ENCODE measurements at regions not wholly inside any gene's neighbourhood (a gene's known extent, or its start where the extent isn't known, plus 50 kb on each side); places are given as distances from the start of the nearest gene placed in this dataset.

- DNase-seq (ENCODE audit: low spot score) (no peak), ATAC-seq (ENCODE audit: low FRiP score) (no peak)
- TF ChIP-seq CTCF (IDR thresholded peaks at IDR 0.05) = no peak
Observed at GRCh38 chr12:115756804-115757203, 520.7 kb downstream of the MED13L start.

- ATAC-seq (ENCODE audit: low FRiP score) = no peak
- TF ChIP-seq CTCF (IDR thresholded peaks at IDR 0.05) = no peak
- no peak for DNase-seq (ENCODE audit: low spot score)
Observed at GRCh38 chr12:115756271-115756670, 521.2 kb downstream of the MED13L start.

- TF ChIP-seq CTCF (IDR thresholded peaks at IDR 0.05) = no peak
- no peak for ATAC-seq (ENCODE audit: low FRiP score)
- DNase-seq (ENCODE audit: low spot score) = no peak
Observed at GRCh38 chr12:115755725-115756085, 521.8 kb downstream of the MED13L start.

- ATAC-seq (ENCODE audit: low FRiP score) (no peak), DNase-seq (ENCODE audit: low spot score) (no peak)
- TF ChIP-seq CTCF (IDR thresholded peaks at IDR 0.05) = no peak
Observed at GRCh38 chr12:115755061-115755724, 522.3 kb downstream of the MED13L start.

GRCh38 chr12:115752913-115753726, 524.4 kb downstream of the MED13L start:
- TF ChIP-seq CTCF (IDR thresholded peaks at IDR 0.05) = peak in 1 of 3 donors; percentile 5
- ATAC-seq (ENCODE audit: low FRiP score) (peak; percentile 76), DNase-seq (ENCODE audit: low spot score) (no peak)

GRCh38 chr12:115752156-115752555, 525.3 kb downstream of the MED13L start:
- TF ChIP-seq CTCF (IDR thresholded peaks at IDR 0.05) = no peak
- ATAC-seq (ENCODE audit: low FRiP score) (no peak), DNase-seq (ENCODE audit: low spot score) (no peak)

- DNase-seq (ENCODE audit: low spot score) (no peak), ATAC-seq (ENCODE audit: low FRiP score) (no peak)
- no peak for TF ChIP-seq CTCF (IDR thresholded peaks at IDR 0.05)
Observed at GRCh38 chr12:115750340-115750739, 527.2 kb downstream of the MED13L start.

Measured in omental fat pad (tissue), 3 donors.